ENCODE measurements at regions not wholly inside any gene's neighbourhood (a gene's known extent, or its start where the extent isn't known, plus 50 kb on each side); places are given as distances from the start of the nearest gene placed in this dataset.
"Not testable (repeated sequence)": the region's sequence is repeated elsewhere in the genome, so short reads cannot be mapped to it uniquely, and the experiment has no call there.

DNA sequence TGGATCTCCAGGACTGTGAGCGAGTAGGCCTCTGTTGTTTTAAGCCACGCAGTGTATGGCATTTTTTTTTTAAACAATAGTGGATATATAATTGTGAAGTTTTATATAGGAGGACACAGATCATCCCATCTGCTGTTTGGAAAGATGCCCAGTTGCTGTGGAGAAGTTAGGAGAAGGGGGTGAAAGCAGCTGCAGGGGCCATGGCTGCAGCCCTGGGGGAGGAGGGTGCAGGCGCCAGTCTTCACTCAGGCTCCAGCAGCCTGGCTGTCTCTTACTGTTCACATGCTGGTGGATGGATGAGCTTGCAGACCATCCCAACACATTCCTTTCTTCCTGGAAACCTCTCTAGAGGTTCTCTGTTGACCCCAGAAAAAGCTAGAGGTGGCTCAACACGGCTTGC, 242.3 kb downstream of the TEX29 start:
- DNase-seq: no peak

DNA sequence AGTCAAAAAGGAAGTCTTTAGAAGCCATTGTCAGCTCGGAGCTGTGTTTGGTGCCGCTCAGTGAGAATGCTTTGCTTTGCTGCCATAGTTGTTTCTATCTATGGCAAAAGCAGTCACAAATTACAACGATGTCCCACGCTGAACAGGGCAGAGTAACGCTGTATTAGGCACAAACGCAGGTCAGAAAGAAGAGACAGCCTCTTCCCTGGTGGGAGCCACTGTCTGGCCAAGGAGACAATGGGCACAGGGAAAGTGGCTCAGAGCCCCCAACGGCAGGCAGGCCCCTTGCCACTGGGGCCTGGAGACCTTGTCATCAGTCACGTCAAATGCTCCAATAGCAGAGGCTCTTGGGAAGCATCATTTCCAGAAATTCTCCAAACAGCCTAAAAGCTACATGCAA, 244.2 kb downstream of the TEX29 start:
- no peak for DNase-seq

DNA sequence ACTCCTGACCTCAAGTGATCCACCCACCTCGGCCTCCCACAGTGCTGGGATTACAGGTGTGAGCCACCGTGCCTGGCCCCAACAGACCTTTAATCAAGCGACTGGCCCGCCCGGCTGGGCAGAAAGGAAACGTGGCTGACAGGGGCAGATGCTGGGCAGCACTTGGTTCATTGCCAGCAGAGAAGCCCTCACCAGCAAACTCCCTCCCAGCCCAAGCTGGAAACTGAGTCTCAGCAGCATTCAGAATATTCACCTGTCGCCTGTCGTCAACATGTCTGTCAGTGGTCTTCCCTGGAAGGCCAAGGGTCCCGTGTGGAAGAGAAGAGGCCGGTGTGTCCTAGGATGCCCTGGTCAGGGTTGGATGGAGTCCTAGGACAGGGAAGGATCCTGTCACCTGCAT, 245.0 kb downstream of the TEX29 start:
- DNase-seq: no peak

DNA sequence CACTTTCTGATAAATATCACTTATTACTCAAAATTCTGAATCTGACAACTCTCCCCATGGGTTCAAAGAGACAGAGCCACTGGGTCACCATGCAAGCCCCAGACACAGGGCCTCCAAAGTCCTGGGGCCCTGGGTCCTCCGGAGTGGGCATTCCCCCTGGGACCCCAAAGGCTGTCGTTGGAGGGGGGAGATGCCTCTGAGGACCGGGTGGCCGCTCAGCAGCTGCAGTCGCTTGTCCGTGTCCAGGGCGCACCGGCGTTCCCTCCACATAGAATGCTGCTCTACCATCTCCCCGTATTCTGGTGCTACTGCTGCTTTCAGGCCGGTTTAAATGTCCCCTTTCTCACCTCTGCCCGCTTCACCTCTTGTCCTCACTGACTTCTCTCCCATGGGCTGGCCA, 246.1 kb downstream of the TEX29 start:
- DNase-seq: no peak

DNA sequence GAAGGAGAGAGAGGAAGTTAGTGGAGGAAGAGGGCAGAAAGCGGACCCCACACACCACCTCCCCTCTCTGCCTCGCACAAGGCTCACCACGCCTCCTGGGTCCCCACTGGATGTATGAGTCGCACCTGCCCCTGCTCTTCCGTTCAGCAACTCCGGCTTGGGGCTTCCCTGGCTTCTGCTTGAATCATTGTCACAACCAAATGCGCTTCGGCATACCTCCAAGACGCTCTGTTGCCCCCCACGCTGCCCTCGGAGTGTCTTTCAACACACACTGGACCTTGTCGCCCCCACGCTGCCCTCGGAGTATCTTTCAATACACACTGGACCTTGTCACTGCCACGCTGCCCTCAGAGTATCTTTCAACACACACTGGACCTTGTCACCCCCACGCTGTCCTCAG, 247.2 kb downstream of the TEX29 start:
- no peak for DNase-seq

DNA sequence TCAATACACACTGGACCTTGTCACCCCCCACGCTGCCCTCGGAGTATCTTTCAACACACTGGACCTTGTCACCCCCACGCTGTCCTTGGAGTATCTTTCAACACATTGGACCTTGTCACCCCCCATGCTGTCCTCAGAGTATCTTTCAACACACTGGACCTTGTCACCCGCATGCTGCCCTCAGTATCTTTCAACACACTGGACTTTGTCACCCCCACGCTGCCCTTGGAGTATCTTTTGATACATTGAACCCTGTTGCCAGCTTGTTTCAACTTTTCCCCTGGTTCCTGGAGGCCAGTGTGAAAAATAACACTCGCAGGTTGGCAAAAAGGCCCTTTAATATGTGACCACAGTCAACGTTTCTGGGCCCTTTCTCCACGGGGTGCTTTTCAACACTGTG, 247.8 kb downstream of the TEX29 start:
- no peak for DNase-seq

DNA sequence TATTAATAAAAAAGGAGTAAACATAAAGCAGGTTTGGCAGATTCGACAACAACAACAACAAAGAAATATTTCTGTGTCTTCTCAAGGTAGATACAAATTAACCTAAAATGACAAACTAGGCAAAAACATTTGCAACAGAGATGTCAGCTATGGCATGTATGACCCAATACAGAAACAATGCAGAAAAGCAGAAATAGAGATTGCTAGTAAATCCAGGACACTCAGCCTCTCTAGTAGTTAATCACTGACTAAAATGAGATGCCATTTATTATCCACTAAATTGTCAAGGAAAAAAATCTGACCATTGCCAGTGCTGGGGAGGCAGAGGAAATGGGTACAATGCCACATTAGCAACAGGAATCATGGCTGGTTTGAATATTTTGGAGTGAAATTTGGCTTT, 250.5 kb downstream of the TEX29 start:
- DNase-seq: no peak

DNA sequence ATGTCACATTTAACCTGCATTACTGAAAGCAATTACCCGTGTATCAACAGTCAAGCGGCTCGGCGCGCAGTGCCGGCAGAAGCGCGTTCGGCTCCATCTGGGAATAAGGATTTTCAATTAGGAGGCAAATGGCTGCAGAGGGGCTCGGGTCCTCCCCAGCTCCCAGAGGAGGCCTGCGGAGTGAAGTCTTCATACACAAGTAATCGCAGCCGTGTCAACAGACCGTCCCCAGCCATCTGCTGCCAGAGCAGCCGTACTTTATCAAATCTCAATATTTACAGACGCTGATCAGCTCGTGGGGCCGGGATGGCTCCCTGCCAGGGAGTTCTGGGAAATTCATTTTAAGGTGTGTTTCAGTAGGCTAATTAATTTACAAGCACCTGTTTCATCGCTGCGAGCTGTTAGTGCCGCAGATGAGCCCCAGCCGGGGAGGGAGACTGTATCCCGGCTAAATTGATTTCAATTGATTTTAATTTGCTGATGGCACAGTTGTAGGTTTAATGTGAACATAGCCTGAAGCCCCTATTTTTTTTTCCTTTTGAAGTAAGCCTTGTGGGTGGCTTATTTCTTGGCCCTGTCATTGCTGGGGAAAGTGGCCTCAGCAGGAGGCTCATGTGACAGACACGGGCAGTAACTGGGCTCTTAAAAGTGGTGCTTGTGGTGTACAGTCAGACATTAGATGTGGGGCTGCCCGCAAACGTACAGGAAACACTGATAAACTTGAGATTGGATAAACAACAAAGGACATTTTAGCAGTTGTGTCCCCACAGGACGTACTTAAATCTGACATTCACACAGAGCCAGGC, 252.7 kb downstream of the TEX29 start:
- DNase-seq: no peak

DNA sequence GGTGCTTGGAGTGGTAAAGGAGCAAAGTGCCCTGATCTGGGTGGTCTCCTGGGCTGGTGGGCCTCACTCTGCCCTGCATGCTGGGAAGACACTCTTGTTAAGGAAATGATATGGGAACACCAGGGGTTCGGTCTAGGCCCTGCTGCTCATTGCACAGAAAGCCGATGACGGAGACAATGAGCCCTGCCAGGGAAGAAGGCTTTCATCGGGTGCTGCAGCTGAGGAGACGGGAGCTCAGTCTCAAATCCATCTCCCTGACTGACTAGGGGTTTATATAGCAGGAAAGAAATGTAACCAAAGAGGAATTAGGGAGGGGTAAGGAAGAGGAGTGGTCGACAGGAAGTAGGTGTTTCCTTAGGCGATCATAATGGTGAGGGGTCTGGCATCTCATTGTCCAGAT, 253.4 kb downstream of the TEX29 start:
- no peak for DNase-seq

DNA sequence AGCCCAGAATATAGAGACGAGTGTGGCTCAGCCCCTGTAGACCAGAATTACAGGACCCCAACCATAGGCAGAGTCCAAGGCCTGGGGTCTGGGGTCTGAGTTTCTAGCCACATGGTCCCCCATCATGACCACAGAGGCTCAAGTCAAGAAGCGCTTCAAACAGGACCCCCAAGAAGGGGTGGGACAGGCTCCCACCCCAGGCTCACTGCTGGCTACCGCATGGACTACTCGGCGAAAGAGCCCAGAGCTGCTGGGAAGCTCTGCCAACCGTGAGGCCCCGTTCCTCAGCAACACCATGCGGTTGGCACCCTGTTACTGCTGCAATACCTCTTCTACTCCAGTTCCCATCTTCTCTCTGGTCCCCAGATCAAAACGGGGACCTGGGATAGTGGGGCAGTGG, 254.8 kb downstream of the TEX29 start:
- no peak for DNase-seq

DNA sequence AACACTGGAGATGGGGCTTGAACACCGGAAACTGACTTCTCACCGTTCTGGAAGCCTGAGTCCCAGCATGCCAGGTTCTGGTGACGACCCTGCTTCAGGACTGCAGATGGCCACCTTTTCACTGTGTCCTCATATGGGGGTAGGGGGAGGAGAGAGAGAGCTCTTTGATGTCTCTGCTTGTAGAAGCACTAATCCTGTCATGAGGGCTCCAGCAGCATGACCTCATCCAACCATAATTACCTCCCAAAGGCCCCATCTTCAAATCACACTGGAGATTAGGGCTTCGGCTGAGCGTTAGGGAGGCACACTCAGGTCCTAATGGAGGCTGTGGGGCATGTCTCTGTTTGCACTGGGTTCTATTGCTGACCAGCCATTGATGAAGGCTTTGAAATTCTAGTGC, 255.3 kb downstream of the TEX29 start:
- DNase-seq: no peak

DNA sequence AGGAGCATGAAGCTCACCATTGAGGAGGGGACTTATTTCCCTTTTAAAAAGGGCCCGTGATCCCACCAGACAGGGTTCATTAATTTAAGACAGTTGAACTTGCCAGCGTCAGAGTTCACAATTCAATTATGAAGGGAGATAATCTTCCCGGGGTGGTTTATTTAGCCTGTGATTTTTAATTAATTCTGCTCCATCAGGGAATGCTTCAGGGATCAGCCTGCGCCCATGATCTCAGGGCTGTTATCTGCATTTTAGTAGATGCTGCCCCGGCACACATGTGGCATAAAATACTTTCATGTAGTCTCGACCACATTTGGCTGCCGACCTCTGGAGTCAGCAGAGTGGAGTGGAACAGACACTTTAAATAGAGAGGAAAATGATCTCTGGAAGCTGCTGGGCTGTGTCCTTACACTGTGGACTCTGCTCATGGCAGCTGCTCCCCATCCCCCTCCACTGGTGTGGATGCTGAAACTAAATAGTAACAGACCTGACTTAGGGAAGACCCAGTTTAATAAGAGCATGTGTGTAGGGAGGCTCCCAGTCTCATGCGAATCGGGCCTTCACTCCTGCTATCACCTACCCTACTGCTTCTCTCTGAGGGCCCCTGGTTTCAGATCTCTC, 256.9 kb downstream of the TEX29 start:
- no peak for DNase-seq

DNA sequence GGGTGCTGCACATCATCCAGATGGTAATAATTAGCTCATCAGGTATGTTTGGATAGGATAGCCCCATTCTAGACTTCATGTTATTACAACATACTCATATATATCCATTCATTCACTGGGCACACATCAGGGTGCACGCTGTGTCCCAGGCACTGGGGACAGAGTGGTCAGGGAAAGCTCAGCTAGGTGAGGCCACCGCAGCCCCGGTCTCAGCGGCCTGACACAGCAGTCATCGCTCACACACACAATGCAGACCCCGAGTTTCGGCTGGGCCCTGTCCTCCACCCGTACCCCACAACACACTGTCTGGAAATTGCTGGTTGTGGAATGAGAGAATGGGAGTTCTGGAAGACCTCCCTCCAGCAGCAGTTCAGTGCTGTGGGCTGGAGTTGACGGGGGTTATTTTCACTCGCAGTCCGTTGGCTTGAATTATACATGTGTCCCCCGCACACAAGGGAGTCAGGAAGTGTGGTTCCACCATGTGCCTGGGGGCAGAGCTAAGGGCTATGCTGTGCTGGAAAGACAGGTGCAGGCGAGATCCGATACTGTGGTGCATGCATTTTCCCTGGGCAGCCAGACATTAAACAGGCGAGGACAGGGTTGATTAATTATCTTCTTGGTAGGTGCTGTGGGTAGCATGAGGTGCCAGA, 257.6 kb downstream of the TEX29 start:
- no peak for DNase-seq

DNA sequence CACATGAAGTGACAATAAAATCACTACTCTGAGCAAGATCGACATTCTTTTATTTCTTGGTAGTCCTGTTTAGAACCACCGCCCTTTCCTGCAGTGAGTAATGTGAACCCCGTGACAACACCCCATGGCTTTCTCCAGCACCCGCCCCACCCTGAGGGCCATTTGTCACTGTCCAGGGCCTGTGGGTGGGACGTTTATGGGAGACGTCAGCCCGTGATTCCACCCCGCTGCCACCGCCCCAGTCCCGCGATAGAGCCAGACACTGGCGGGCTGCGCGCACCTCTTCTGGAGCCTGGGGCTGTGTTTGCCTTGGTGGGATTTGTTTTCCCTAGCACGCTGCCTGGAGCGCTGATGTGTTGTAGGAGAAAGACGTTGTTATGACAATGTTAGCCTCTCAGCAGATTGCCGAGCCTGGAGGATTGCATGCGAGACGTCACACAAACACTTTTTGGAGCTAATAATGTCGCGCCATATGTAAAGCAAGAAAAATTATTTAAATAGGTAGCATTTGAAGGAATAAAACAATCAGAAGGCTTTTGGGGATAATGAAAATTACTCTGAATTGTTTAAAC, 263.7 kb downstream of the TEX29 start:
- DNase-seq: no peak

DNA sequence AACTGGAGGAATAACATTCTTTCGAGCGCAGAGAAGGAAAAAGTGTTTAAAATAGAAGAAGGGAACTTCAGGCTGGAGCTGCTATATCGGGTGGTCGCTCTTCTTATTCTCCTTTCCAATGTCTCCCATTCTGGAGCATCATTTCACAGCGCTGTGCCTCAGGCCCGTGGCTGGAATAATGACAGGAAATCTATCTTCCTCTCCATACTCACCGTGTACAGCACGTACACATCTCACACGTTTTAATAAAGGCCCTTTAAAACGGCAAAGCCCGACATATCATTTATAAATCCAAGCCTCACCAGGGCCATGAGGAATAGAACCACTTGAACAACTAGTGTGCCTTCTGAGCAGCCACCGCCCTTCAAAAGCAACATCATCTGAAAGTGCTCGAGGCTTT, 264.4 kb downstream of the TEX29 start:
- no peak for DNase-seq

DNA sequence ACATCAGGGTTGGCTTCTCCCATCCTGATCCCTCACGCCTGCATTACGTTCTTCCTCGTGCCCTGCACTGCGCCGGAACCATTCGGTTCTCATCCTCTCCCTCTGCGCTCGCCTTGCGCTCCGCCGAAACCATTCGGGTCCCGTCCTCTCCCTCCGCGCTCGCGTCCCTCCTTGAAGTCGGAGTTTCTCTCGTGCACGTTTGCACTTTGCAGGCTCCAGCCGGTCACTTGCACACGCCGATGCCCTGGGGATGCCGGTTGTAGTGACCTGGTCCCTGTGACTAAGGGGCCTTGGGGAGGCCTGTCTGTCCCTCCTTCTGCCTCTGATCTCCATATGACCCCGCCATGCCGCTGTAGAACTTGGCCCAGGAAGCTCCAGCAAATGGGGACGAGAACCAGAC, 265.8 kb downstream of the TEX29 start:
- no peak for DNase-seq

DNA sequence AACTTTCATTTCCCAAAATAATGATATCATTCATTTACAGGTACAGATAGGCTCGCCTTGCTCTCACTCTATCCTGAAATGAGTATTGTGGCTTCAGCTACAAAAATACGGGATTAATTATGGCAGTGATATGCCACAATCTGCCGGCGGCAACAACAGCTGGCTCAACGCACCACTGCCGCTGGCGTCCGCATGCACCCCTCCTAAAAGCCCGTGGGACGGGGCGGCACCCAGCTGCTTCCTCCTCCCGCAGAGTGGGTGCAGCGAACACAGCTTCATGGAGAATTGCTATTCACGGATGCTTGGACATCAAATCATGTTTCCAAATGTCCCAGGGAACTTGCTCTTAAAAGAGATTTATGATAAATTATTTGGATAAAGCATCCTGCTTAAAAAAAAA, 266.8 kb downstream of the TEX29 start:
- no peak for DNase-seq

DNA sequence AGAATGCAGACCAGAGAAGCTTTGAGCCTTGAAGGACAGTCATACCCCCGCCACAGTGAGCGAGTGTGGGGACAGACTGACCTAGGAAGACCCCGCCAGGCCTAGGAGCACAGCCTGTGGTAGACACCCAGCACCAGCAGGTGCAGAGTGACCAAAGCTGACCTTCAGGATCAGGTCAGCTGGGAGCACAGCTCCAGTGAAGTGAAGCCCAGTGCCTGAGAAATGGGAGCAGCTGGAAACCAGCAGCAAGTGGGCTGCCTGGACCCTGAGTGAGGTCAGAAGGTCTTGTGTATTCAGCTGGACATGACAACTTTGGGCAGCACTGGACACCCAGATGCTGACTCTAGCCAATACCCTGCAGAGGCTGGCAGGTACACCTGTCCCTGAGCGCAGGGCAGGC, 268.9 kb downstream of the TEX29 start:
- no peak for DNase-seq

DNA sequence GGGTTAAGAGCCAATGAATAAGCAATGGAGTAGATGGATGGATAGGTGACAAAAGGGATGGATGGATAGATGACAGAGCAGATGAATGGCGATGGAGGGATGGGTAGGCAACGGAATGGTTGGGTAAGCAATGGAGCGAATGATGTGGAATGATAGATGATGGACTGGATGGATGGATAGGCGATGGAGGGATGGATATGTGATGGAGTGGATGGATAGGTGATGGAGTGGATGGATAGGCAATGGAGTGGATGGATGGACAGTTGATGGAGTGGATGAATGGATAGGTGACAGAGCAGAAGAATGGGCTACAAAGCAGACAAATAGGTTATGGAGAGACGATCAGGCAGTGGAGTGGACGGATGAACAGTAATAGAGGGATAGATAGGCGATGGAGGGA, 269.6 kb downstream of the TEX29 start:
- DNase-seq: no peak

DNA sequence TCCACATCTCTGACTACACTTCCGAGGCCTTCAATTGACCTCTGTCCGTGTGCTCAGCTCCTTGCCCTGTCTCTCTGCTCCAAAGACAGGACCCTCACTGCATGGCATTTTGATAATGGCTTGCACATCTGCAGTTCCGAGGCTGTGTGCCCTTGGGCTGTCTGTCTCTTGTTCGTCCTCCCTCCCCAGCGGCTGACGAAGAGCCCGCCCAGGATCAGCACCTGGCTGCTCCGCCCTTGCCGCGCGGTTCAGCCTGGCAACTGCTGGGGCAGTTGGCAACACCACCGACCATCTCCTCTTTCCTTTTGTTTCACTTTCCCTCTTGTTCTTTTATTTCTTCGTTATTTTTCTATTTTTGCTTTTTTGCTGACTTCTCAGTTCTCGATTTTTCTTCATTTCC, 270.4 kb downstream of the TEX29 start:
- DNase-seq: no peak

DNA sequence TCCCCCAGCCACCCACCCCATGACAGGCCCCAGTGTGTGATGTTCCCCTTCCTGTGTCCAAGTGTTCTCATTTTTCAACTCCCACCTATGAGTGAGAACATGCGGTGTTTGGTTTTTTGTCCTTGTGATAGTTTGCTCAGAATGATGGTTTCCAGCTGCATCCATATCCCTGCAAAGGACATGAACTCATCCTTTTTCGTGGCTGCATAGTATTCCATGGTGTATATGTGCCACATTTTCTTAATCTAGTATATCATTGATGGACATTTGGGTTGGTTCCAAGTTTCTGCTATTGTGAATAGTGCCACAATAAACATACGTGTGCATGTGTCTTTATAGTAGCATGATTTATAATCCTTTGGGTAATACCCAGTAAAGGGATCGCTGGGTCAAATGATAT, 273.0 kb downstream of the TEX29 start:
- DNase-seq: not testable (repeated sequence)

DNA sequence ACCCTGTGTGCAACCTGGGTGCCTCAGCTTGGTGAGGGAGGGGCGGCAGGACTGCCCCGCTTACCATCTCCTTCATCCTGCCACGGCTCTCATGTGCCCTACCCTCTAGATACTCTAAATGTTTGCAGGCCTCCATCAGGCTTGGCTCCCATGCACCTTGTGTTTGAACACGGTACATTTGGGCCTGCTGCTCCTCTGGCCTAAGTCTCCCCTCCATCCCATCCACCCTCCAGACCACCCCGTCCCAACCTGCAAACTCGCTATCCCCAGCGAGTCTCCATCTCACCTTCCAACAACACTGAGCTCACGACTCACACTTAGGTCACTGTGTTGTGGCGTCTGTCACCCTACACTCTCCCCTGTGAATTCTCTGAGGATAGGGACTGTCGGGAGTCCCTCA, 274.2 kb downstream of the TEX29 start:
- no peak for DNase-seq

DNA sequence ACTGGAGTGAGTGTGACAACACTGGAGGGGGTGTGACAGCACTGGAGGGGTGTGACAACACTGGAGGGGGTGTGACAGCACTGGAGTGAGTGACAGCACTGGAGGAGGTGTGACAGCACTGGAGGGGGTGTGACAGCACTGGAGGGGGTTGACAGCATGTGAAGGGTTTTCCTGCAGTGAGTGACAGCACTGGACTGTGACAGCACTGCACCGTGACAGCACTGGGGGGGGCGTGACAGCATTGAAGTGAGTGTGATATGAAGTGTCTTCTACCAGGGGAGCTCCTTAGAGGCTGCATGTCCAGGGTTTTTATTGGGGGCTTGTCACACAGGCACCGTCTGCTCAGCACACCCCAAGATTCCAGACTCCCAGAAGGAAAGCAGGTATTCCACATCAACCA, 274.8 kb downstream of the TEX29 start:
- DNase-seq: no peak

DNA sequence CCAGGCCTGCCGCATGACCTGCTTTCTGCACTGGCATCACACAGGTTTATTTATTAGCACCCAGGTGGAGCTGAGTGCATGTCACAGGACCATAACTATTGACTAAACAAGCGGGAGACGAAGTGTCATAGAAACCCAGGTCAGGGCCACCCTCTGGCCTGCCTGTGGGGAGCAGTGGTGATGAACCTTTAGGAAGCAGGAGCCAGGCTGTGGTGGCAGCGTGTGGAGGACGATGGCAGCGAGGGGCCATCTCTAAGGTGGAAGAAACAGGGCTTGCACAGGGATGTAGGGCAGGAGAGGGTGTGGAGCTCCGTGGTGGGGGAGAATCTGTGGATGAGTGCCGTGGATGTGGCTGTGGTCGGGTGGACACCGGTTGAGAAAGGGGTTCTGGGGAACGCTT, 275.3 kb downstream of the TEX29 start:
- no peak for DNase-seq
